ENCODE measurements at regions not wholly inside any gene's neighbourhood (a gene's known extent, or its start where the extent isn't known, plus 50 kb on each side); places are given as distances from the start of the nearest gene placed in this dataset.

DNA sequence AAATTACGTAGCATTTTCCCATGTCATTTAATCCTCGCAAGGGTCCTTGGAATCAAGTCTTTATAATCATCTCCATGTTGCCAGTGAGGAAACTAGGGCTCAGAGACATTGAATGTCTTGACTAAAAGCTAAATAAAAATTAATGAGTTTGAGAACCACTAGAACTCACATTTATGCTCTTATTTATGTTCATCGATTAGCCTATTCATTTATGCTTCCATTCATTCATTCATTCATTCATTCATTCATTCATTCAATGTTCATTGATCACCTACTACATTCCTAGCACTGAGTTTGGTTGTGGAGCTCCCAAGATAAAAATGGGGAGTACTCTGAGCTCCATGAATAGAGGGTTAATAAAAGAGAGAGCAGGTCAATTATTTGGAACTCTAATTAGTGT, 59.7 kb downstream of the KCNA1 start:
- H3K36me3 Mint-ChIP-seq = no peaks in the 10 kb centered on the region
- TF ChIP-seq, protein P1, sequence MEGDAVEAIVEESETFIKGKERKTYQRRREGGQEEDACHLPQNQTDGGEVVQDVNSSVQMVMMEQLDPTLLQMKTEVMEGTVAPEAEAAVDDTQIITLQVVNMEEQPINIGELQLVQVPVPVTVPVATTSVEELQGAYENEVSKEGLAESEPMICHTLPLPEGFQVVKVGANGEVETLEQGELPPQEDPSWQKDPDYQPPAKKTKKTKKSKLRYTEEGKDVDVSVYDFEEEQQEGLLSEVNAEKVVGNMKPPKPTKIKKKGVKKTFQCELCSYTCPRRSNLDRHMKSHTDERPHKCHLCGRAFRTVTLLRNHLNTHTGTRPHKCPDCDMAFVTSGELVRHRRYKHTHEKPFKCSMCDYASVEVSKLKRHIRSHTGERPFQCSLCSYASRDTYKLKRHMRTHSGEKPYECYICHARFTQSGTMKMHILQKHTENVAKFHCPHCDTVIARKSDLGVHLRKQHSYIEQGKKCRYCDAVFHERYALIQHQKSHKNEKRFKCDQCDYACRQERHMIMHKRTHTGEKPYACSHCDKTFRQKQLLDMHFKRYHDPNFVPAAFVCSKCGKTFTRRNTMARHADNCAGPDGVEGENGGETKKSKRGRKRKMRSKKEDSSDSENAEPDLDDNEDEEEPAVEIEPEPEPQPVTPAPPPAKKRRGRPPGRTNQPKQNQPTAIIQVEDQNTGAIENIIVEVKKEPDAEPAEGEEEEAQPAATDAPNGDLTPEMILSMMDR (conservative IDR thresholded peaks at IDR 0.05) = no peak
- H3K27ac Mint-ChIP-seq = no peak overlapping the region
- H3K4me3 Mint-ChIP-seq = no peak overlapping the region
- no peaks in the 10 kb centered on the region for H3K4me1 Mint-ChIP-seq (ENCODE audit: unreplicated experiment)
- no peaks in the 10 kb centered on the region for H3K9me3 Mint-ChIP-seq
- DNase-seq (ENCODE audit: extremely low spot score, unreplicated experiment) = no peak
- H3K27me3 Mint-ChIP-seq = peaks cover 83% of the 10 kb centered on the region

DNA sequence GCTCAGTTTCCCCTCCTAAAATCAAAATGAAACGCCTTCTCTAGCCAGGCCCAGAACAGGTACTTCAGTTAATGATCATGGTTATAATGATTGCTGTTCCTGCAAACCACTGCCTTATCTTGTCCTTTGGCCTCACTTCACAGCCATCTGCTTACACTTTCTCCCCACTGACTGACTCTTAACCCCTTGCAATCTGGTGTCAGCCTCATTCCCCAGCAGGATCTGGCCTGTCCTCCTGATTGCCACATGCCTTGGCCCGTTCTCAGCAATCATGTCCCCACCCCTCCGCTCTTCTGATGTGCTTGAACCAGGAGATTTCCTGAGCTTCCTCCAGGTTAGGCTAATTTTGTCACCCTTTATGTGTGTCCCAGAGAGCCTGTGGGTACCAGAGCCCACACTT, 64.5 kb downstream of the KCNA1 start:
- Mint-ChIP-seq H3K36me3 (no peaks in the 10 kb centered on the region), H3K27me3 (peaks cover 78% of the 10 kb centered on the region), H3K9me3 (no peaks in the 10 kb centered on the region), H3K27ac (no peak overlapping the region), H3K4me3 (no peak overlapping the region), H3K4me1 (ENCODE audit: unreplicated experiment) (no peaks in the 10 kb centered on the region)
- no peak for DNase-seq (ENCODE audit: extremely low spot score, unreplicated experiment)
- TF ChIP-seq, protein P1 (conservative IDR thresholded peaks at IDR 0.05) = no peak

DNA sequence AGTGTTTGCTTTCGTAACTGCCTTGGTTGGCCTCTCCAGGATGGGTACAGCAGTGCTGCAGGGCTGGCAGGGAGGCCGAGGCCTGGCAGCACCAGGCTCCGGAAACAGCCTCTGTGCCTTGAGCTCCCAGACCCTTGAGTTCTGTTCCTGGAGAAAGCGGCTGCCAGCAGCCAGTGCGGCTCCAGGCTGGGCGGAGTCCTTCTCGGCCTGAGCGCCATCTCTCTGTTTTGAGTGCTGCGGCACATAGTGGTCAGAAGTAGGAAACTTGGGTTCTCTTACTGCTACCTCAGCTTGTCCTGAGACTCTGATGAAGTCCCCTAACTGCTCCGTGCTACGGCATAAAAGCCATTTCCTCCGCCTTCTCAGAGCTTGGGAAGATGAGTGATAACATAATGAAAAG, 65.9 kb downstream of the KCNA1 start:
- Mint-ChIP-seq H3K36me3 (no peaks in the 10 kb centered on the region), H3K27me3 (peaks cover 74% of the 10 kb centered on the region), H3K9me3 (no peaks in the 10 kb centered on the region), H3K27ac (no peak overlapping the region), H3K4me3 (no peak overlapping the region), H3K4me1 (ENCODE audit: unreplicated experiment) (no peaks in the 10 kb centered on the region)
- DNase-seq (ENCODE audit: extremely low spot score, unreplicated experiment) = no peak
- TF ChIP-seq, protein P1 (conservative IDR thresholded peaks at IDR 0.05) = no peak

DNA sequence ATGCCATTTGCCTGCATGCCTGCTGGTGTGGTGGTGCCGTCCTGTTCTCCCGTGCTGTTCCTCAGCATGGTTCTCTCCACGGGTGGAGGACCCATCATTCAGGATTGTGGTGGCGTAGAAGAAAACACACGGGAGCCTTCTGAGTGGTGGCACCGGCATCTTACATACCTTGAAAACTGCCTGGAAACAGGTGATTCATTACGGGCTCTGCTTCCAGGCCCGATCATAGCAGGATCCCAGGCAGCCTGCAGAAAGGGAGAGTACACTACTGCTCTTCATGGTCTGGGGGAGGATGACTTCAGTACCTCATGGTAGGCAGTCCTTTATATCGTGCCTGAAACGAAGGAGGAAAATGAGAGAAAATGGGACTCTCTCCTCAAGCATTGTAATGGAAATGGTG, 66.6 kb upstream of the KCNA5 start:
- no peak overlapping the region for H3K4me3 Mint-ChIP-seq
- DNase-seq (ENCODE audit: extremely low spot score, unreplicated experiment) = no peak
- TF ChIP-seq, protein P1 (conservative IDR thresholded peaks at IDR 0.05) = no peak
- H3K4me1 Mint-ChIP-seq (ENCODE audit: unreplicated experiment) = no peaks in the 10 kb centered on the region
- peaks cover 72% of the 10 kb centered on the region for H3K27me3 Mint-ChIP-seq
- no peaks in the 10 kb centered on the region for H3K36me3 Mint-ChIP-seq
- no peak overlapping the region for H3K27ac Mint-ChIP-seq
- no peaks in the 10 kb centered on the region for H3K9me3 Mint-ChIP-seq

DNA sequence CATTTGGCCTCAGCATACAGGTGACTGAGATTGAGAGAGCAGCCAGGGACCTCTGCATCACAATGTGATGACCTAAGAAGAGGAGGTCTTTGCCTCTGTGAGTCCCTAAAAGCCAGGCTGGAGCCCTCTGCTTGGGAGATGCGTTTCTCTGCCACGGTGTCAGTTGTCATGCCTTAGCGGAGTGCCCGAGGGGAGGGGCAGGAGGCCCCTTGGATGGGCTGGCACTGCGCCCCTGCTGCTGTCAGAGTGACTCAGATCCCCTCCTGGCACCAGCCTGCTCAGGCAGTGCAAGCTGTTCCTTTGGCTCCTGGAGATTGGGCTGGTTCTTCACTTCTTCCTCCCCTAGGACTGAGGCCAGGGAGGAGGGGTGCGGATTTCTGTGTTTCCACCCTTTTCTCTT, 64.9 kb upstream of the KCNA5 start:
- no peak overlapping the region for H3K4me3 Mint-ChIP-seq
- DNase-seq (ENCODE audit: extremely low spot score, unreplicated experiment) = no peak
- H3K27ac Mint-ChIP-seq = no peak overlapping the region
- TF ChIP-seq, protein P1 (conservative IDR thresholded peaks at IDR 0.05) = no peak
- H3K9me3 Mint-ChIP-seq = no peaks in the 10 kb centered on the region
- no peaks in the 10 kb centered on the region for H3K4me1 Mint-ChIP-seq (ENCODE audit: unreplicated experiment)
- H3K36me3 Mint-ChIP-seq = no peaks in the 10 kb centered on the region
- peaks cover 79% of the 10 kb centered on the region for H3K27me3 Mint-ChIP-seq

DNA sequence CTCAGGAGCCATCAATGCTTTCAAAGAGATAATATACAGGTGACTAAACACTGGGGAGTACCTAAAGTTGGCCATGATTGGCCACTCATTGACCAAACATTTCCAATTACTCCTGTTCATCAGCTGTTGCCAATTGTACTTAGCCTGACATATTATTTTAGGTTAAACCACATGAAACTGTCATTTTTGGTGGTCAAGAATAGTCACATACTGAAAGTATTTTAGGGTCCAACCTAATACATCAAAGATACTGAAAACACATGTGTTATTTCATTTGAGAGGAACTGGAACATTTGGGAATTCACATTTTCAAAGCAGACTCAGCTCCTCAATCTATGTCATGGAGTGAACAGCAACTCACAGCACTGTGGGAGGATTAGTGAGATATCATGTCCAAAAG, 63.9 kb upstream of the KCNA5 start:
- no peak overlapping the region for H3K27ac Mint-ChIP-seq
- H3K4me3 Mint-ChIP-seq = no peak overlapping the region
- H3K9me3 Mint-ChIP-seq = no peaks in the 10 kb centered on the region
- no peak for DNase-seq (ENCODE audit: extremely low spot score, unreplicated experiment)
- TF ChIP-seq, protein P1 (conservative IDR thresholded peaks at IDR 0.05) = no peak
- no peaks in the 10 kb centered on the region for H3K36me3 Mint-ChIP-seq
- H3K27me3 Mint-ChIP-seq = peaks cover 80% of the 10 kb centered on the region
- no peaks in the 10 kb centered on the region for H3K4me1 Mint-ChIP-seq (ENCODE audit: unreplicated experiment)

Measured in type B pancreatic cell (in vitro differentiated cells).